ENCODE measurements at regions not wholly inside any gene's neighbourhood (a gene's known extent, or its start where the extent isn't known, plus 50 kb on each side); places are given as distances from the start of the nearest gene placed in this dataset.
A peak's percentile ranks its signal among the peaks of the same experiment; 100 is the strongest.

DNA sequence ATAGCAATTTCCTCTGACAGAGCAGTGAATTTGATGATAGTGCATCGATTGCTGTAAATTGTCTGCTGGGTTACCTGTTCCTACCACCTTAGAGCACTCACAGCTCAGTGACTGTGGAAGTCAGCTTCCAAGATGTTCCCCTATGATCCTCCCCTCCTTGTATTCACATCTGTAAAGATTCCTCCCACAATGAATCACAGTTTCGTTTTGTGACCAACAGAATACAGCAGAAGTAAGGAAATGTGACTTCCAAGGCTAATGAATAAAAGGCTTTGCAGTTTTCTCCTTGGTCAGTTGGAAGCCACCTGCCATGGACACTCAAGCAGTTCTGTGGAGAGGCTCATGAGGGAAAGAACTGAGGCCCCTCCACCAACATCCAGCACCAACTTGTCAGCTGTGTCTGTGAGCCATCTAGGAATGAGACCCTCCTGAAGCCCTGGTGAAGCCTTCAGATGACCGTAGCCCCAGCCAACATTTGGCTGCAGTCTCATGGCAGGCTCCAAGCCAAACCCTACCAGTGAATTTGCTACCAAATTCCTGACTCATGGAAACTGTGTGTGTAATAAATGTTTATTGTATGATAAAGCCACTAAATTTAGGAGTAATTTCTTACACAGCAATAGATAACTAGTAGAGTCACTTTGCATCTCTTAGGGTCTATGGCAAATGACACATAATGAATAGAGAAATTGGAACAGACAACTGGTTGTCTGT lies 309.5 kb upstream of the NPVF start:
- H3K4me3 ChIP-seq (ENCODE audit: insufficient read depth, low read depth, low read length), result no peak overlapping the region
- no peaks in the 10 kb centered on the region for H3K36me3 ChIP-seq (replicated peaks; ENCODE audit: control insufficient read depth, insufficient read depth, low read length)
- no peak for DNase-seq
- no peaks in the 10 kb centered on the region for H3K27me3 ChIP-seq (ENCODE audit: control insufficient read depth, insufficient read depth, low read length)

DNA sequence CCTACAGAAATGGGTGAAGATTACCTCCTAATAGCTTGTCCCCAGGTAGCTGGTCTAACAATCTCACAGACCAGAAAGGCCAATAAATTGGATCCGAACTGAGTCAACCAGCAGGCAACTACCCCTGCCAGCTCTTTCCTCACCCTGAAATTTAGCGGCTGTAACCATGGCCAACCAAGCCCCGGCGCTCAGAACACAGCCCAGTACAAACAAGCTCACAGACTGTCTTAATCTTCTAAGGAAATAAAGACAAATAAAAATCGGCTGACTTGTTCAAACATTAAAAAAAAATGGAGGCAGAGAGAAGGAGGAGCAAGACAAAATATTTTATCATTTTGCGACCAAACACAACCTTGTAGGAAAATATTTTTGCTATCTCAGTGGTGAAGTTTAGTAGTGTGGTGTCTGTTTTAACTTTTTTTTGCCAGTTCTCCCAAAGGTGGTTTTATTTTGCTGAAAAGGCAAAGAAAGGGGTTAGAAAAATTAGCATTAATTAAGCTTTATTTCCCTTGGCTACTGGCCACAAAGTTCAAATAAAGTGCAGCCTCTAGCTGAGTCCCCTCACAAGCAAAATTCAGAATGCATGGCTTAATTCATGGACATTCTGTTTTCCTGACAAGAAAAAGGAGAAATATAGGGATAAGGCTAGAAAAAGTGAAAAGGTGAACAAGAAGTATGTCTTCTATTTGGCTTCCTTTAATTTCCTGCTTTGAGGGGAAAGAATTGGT lies 313.0 kb upstream of the NPVF start:
- no peaks in the 10 kb centered on the region for H3K36me3 ChIP-seq (replicated peaks; ENCODE audit: control insufficient read depth, insufficient read depth, low read length)
- H3K4me3 ChIP-seq (ENCODE audit: insufficient read depth, low read depth, low read length), result no peak overlapping the region
- H3K27me3 ChIP-seq (ENCODE audit: control insufficient read depth, insufficient read depth, low read length), result no peaks in the 10 kb centered on the region
- no peak for DNase-seq

DNA sequence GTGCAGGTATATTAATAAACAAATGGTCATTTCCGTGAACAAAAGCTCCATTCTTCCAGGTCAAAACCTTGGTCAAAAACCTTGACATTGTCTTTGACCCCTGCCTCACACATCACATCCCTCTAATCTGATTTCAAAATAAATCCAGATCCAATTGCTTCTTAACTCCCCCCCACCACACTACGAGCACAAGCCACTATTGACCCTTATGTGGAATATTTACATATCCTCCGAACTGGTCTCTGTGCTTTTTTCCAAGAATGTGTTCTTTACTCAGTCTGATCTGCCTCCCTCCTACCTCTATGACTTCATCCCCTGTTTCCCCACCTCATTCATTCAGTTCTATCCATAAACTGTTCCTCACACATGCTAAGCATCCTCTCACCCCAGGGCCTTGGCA lies 313.6 kb upstream of the NPVF start:
- Histone ChIP-seq H3K36me3 (replicated peaks; ENCODE audit: control insufficient read depth, insufficient read depth, low read length) (no peaks in the 10 kb centered on the region), H3K4me3 (ENCODE audit: insufficient read depth, low read depth, low read length) (no peak overlapping the region), H3K27me3 (ENCODE audit: control insufficient read depth, insufficient read depth, low read length) (no peaks in the 10 kb centered on the region)
- no peak for DNase-seq

DNA sequence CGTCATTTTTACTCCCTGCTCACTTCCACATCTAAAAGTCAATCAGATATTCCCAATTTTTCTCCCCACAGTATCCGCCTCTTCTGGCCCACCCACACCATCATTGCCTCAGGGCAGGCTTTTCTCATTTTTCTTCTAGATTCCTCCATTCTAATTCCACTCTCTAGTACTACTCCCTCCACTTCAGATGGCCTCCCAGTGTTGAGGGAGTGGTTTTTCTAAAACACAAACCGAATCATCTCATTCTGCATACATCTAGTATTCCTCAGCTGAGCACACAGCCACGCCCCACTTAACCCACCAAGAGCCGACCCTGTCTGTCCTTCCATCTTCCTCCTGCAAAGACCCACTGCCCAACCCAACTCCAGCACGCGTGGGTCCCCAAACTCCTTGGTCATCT lies 314.9 kb upstream of the NPVF start:
- Histone ChIP-seq H3K27me3 (ENCODE audit: control insufficient read depth, insufficient read depth, low read length) (no peaks in the 10 kb centered on the region), H3K36me3 (replicated peaks; ENCODE audit: control insufficient read depth, insufficient read depth, low read length) (no peaks in the 10 kb centered on the region), H3K4me3 (ENCODE audit: insufficient read depth, low read depth, low read length) (no peak overlapping the region)
- no peak for DNase-seq

DNA sequence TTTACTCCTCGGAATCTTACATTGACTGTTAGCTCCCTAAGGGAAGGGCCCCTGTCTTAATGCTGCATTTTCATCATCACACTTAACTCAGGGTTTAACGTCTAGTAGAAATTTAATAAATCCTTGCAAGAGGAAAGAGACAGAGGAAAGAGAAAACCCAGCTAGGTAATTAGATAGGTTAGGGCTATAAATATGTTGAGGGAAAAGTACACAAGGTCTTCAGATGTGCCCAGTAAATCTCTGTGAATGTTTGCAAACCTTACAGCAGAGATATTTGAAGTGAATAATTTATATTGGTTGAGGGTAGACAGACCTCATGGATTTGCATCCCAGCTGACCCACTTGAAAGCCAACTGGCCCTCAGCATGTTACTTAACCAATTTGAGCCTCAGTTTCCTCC lies 315.5 kb upstream of the NPVF start:
- no peak for DNase-seq
- H3K27me3 ChIP-seq (ENCODE audit: control insufficient read depth, insufficient read depth, low read length), result no peaks in the 10 kb centered on the region

DNA sequence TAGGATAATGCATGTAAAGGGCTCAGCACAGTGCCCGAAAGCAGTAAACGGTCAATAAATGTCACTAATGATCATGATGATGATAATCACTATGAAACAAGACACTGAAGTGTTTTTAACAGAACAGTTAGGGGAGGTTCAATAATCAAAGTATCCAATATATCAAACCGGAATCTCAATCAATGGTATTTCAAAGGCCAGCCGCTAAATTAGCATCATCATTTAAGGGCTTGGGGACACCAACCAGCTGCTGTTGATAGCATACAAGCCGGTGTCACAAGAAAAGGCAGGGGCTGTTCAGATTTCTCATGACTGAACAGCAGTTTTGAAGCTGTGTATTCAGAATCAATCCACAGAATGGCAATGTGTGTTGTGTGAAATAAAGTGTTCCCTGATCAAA lies 316.0 kb upstream of the NPVF start:
- DNase-seq, result no peak
- H3K27me3 ChIP-seq (ENCODE audit: control insufficient read depth, insufficient read depth, low read length), result no peaks in the 10 kb centered on the region
- H3K36me3 ChIP-seq (replicated peaks; ENCODE audit: control insufficient read depth, insufficient read depth, low read length), result no peaks in the 10 kb centered on the region
- no peak overlapping the region for H3K4me3 ChIP-seq (ENCODE audit: insufficient read depth, low read depth, low read length)

More for the DNA sequence above, 315.5 kb upstream of the NPVF start:
- Histone ChIP-seq H3K4me3 (ENCODE audit: insufficient read depth, low read depth, low read length) (no peak overlapping the region), H3K36me3 (replicated peaks; ENCODE audit: control insufficient read depth, insufficient read depth, low read length) (no peaks in the 10 kb centered on the region)

DNA sequence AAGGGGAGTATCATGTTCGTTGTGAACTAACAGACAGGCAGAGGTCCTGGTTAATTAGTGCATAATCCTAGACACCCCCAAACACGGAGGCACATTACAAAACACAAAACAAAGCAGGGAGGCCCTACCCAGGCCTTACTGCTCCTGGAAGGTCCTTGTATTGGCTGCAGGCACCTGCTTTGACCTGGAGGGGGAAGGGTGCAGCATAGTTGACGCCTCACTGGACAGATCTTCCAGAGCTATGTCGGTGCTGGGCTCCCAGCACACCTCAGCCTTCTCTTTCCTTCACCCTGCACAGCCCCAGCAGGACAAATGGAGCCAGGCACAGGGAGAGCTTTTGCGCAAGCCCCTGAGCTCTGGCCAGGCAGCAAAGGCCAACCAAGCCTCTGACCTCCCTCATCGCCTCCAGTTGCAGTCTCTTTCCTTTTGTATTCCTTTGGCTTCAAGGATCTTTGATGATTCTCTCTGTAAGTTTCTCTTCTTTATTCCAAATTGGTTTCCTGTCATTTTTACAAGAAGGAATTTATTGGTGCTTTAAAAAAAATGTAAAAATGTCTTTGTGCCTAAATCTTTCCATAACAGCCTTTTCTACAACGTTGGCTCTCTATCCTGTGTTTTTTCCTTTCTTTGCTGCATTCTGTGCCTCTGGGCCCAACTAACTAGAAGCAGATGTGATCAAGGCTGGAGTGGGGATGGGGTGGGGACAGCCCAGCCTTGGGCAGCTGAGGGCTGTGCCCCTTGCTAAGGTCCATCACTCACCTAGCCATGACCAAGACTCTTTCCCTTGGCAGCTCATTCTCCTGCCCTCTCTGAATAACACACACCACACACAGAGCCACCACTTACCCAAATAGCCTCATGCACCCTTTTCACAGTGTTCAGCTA lies 317.1 kb upstream of the NPVF start:
- no peaks in the 10 kb centered on the region for H3K36me3 ChIP-seq (replicated peaks; ENCODE audit: control insufficient read depth, insufficient read depth, low read length)
- no peak for DNase-seq
- no peaks in the 10 kb centered on the region for H3K27me3 ChIP-seq (ENCODE audit: control insufficient read depth, insufficient read depth, low read length)
- no peak overlapping the region for H3K4me3 ChIP-seq (ENCODE audit: insufficient read depth, low read depth, low read length)

DNA sequence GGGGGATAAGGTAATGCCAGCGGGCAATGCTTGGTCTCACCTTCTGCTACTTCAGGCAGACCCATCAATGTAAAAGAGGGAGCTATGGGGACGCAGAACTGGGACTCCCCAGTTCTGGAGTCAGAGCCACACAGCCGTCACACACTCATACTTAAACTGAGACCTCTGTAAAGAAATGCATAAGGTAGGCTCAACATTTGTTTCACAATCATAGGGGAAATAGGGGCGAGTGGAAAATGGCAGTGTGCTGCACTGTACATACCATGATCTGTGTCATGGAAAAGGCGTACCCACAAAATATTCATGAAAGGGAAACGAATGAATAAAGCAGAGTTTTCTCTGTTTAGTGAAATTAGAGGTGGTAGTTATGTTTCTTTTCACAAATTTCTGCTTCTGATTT lies 318.0 kb upstream of the NPVF start:
- H3K36me3 ChIP-seq (replicated peaks; ENCODE audit: control insufficient read depth, insufficient read depth, low read length), result no peaks in the 10 kb centered on the region
- no peak overlapping the region for H3K4me3 ChIP-seq (ENCODE audit: insufficient read depth, low read depth, low read length)
- DNase-seq, result no peak
- H3K27me3 ChIP-seq (ENCODE audit: control insufficient read depth, insufficient read depth, low read length), result no peaks in the 10 kb centered on the region

DNA sequence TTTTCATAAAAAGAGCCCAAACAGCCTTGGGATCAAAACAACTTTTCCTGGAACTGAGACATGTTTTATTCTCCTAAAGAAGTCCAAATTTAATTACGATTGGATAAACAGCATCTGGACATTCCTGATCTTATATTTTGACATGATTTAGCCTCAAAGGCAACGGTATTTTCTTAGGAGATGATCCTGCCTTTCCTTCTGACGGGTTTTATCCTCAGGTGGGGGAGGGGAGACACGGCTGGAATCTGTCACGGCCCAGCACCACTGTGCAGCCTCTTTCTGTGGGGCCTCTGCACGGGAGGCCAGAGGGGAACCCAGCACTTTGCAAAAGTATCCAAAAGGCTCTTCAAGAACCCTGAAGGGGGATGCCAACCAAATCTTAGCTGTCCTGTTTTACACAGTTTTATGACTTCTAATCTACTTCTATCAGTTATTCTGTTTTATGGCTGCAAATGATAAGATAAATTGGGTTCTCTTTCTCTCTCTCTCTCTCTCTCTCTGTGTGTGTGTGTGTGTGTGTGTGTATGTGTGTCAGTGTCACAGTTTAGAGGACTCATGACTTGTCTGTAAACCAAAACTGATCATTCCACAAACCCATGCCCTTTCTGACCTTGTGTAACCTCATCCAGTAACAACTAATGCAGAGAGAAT lies 321.1 kb upstream of the NPVF start:
- no peak for DNase-seq
- H3K27me3 ChIP-seq (ENCODE audit: control insufficient read depth, insufficient read depth, low read length), result no peaks in the 10 kb centered on the region
- no peaks in the 10 kb centered on the region for H3K36me3 ChIP-seq (replicated peaks; ENCODE audit: control insufficient read depth, insufficient read depth, low read length)
- no peak overlapping the region for H3K4me3 ChIP-seq (ENCODE audit: insufficient read depth, low read depth, low read length)

DNA sequence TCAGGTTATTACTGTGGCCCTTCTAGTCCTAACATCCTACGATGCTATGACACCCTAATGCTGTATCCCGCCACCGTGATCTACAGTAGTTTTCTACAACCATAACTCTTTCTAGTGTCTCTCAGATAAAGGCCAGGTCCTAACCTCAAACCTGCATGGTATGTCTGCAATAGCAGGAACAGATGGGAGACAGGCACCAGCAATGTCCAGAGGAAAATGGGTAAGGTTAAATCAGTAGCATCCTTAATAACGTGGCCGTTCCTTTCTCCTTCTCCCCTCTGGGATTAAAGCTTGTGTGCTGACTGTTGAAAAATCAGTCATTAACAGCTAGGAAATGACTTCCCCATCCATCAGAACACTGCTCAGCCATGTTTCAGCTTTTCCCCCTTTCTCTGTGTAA lies 321.9 kb upstream of the NPVF start:
- H3K4me3 ChIP-seq (ENCODE audit: insufficient read depth, low read depth, low read length), result no peak overlapping the region
- H3K27me3 ChIP-seq (ENCODE audit: control insufficient read depth, insufficient read depth, low read length), result no peaks in the 10 kb centered on the region
- no peaks in the 10 kb centered on the region for H3K36me3 ChIP-seq (replicated peaks; ENCODE audit: control insufficient read depth, insufficient read depth, low read length)
- no peak for DNase-seq

DNA sequence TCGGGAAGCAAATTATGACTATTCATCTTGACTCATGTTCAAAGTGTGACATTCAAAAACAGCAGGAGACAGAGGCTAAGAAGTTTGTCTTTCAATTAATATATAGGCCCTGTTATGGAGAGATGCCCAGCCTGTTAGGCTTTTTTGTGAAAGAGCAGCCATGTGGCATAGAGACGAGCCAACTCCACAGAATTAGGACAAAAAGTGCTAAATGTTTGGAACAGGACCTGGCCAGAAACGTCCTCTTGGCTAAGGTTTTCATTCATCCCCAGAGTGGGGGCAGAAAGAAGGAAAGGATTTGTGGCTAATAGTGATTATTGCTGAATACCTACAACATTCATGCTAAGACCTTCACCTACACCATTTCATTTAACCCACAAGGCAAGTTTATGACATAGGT lies 324.7 kb upstream of the NPVF start:
- Histone ChIP-seq H3K4me3 (ENCODE audit: insufficient read depth, low read depth, low read length) (no peak overlapping the region), H3K27me3 (ENCODE audit: control insufficient read depth, insufficient read depth, low read length) (no peaks in the 10 kb centered on the region), H3K36me3 (replicated peaks; ENCODE audit: control insufficient read depth, insufficient read depth, low read length) (no peaks in the 10 kb centered on the region)
- DNase-seq, result no peak

DNA sequence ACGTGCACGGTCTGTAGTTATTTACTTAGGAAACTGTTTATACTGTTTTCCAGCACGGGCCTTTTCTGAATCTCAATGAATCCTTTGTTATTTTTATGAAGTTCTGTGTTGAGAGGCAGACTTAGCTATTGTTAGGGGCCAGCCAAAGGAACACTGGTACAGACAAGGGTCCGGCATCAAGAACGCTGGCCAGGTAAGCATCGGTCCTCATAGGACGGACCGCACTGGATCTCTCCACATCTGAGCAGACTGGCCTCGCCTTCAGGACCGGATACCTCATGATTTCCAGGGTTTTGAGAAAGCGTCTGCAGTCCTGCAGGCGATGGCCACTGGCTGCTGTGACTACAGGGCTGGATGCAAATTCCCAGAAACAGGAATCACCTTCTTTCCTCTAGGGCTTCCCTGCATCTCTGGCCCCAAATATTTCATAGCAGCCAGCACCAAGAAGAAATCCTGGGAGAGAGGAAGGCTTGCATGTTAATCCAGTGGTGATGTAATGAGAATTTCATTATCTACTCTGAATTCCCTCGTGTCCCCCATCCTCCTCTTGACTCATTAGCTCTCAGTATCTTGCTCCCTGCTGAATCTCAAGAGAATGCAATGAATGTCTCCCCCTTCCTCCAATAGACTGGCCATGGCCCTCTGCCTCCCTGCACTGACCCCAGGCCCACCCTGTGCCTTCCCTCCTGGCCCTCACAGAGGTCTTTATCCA lies 325.4 kb upstream of the NPVF start:
- Histone ChIP-seq H3K36me3 (replicated peaks; ENCODE audit: control insufficient read depth, insufficient read depth, low read length) (no peaks in the 10 kb centered on the region), H3K4me3 (ENCODE audit: insufficient read depth, low read depth, low read length) (no peak overlapping the region), H3K27me3 (ENCODE audit: control insufficient read depth, insufficient read depth, low read length) (no peaks in the 10 kb centered on the region)
- peak; percentile 24 for DNase-seq

DNA sequence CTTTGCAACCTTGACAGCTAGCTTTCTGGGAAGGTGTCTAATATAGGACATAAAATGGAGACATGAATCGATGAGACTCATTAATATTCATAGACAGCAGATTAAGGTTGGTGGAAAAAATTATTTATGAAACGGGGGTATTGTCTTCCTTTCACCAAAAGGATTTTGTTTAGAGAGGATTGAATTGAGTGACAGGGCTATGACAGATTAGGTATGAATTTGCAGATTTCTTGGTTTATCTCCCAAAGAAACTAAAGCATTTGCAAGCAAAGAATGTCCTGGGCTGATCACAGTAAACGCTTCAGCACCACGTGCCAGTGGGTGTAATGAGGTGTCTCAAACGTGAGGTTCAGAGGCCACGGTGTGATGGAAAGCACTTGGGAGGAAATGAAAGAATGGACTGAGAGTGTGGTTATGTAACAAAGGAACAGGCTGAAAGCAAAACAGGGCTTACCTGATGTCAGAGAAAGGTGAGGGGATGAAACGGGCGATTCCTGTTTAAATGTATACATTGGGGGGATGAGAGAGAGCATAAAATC lies 329.2 kb upstream of the NPVF start:
- Histone ChIP-seq H3K4me3 (ENCODE audit: insufficient read depth, low read depth, low read length) (no peak overlapping the region), H3K27me3 (ENCODE audit: control insufficient read depth, insufficient read depth, low read length) (no peaks in the 10 kb centered on the region), H3K36me3 (replicated peaks; ENCODE audit: control insufficient read depth, insufficient read depth, low read length) (no peaks in the 10 kb centered on the region)
- DNase-seq, result no peak

DNA sequence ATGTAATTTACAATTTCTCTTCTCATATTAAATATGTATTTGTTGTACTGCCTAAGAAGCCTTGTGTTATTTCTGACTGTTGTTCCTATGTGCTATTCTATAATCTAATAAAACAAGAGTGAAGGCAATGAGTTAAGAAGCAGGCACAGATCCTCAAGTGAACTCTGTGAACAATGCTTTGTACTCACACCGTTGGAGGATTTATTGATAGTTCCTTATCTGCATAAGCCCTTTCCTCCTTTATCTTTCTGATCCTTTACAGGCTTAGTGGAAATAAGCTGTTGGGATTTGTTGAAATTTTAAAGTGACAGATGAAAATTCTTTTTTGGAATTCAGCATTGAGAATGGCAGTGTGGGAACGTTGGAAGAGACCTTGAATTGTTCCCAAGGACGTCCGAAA lies 329.6 kb upstream of the NPVF start:
- Histone ChIP-seq H3K36me3 (replicated peaks; ENCODE audit: control insufficient read depth, insufficient read depth, low read length) (no peaks in the 10 kb centered on the region), H3K27me3 (ENCODE audit: control insufficient read depth, insufficient read depth, low read length) (no peaks in the 10 kb centered on the region), H3K4me3 (ENCODE audit: insufficient read depth, low read depth, low read length) (no peak overlapping the region)
- no peak for DNase-seq
